ENCODE measurements at regions not wholly inside any gene's neighbourhood (a gene's known extent, or its start where the extent isn't known, plus 50 kb on each side); places are given as distances from the start of the nearest gene placed in this dataset.

DNA sequence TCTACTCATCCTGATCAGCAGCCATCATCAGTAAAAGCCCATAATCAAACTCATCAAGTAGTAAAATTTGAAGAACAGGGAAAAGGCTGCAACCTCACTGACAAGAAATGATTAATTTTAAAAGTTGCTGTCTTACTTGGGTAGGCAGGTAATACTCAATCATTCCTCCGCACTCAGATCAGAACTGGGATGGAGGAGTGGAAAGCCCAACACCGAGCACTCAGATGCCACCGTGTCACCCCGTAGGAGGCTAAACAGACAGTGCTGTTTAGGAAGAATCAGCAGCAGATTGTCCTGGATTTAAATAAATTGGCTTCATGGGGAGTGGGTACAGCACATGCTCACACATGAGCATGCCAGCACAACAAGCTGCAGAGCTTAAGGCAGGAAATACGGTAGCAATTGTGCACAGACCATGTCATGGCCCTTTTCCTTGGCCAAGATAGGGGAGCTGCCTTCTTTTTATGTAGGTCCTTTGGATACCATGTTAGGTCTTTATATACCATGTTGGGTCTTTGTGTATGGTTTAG lies 92.6 kb upstream of the CDH6 start:
- TF ChIP-seq, protein P1, sequence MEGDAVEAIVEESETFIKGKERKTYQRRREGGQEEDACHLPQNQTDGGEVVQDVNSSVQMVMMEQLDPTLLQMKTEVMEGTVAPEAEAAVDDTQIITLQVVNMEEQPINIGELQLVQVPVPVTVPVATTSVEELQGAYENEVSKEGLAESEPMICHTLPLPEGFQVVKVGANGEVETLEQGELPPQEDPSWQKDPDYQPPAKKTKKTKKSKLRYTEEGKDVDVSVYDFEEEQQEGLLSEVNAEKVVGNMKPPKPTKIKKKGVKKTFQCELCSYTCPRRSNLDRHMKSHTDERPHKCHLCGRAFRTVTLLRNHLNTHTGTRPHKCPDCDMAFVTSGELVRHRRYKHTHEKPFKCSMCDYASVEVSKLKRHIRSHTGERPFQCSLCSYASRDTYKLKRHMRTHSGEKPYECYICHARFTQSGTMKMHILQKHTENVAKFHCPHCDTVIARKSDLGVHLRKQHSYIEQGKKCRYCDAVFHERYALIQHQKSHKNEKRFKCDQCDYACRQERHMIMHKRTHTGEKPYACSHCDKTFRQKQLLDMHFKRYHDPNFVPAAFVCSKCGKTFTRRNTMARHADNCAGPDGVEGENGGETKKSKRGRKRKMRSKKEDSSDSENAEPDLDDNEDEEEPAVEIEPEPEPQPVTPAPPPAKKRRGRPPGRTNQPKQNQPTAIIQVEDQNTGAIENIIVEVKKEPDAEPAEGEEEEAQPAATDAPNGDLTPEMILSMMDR (IDR thresholded peaks at IDR 0.05; ENCODE audit: low read depth, low read length) = no peak
- TF ChIP-seq EZH2phosphoT487 (IDR thresholded peaks at IDR 0.05; ENCODE audit: low read depth) = no peak

Measured in OCI-LY3 (cell line).